Spleen (tissue), 11 donors: ENCODE measurements at regions not wholly inside any gene's neighbourhood (a gene's known extent, or its start where the extent isn't known, plus 50 kb on each side); places are given as distances from the start of the nearest gene placed in this dataset.
A peak's percentile ranks its signal among the peaks of the same experiment; 100 is the strongest.

ENCODE experiments used
- DNase-seq: peaks from one replicate; pipeline ENCODE4 v3.0.0-alpha.2; 2020
- H3K27ac ChIP-seq, 8 donors: fragments of 200-600 bp; sonication (generic) in 7 of 8; 1 replicate in 4 of 8; 2 replicates in 4 of 8; pipeline versions ENCODE4 v1.5.0 to v1.8.0; 2016 to 2021; ENCODE audit warnings: inconsistent platforms in 4 of 8, mild to moderate bottlenecking in 4 of 8, moderate library complexity in 1 of 8
- H3K27me3 ChIP-seq, 7 donors: fragments of 200-600 bp; sonication (generic) in 6 of 7; replicated peaks in 1 of 7; 1 replicate in 4 of 7; 2 replicates in 3 of 7; pipeline versions ENCODE4 v1.5.0 to v1.8.0; 2016 to 2021; ENCODE audit warnings: inconsistent platforms in 3 of 7, mild to moderate bottlenecking in 1 of 7
- H3K36me3 ChIP-seq, 6 donors: fragments of 200-600 bp; sonication (generic) in 5 of 6; 1 replicate in 4 of 6; 2 replicates in 2 of 6; pipeline versions ENCODE4 v1.5.0 to v1.8.0; 2016 to 2021; ENCODE audit warnings: inconsistent platforms in 2 of 6
- H3K4me1 ChIP-seq, 6 donors: fragments of 200-600 bp; sonication (generic) in 5 of 6; 1 replicate in 3 of 6; 2 replicates in 3 of 6; pipeline versions ENCODE4 v1.5.0 to v1.8.0; 2016 to 2021; ENCODE audit warnings: inconsistent platforms in 3 of 6
- H3K4me3 ChIP-seq, 8 donors: fragments of 200-600 bp; sonication (generic) in 7 of 8; 1 replicate in 4 of 8; 2 replicates in 4 of 8; pipeline versions ENCODE4 v1.5.0 to v1.8.0; 2016 to 2021; ENCODE audit warnings: inconsistent platforms in 4 of 8, mild to moderate bottlenecking in 4 of 8, moderate library complexity in 2 of 8
- H3K9me3 ChIP-seq, 8 donors: fragments of 200-600 bp; sonication (generic) in 7 of 8; 1 replicate in 4 of 8; 2 replicates in 4 of 8; pipeline versions ENCODE4 v1.5.0 to v1.8.0; 2016 to 2021; ENCODE audit warnings: inconsistent platforms in 4 of 8
- CTCF ChIP-seq, 11 experiments: fragments of 200-600 bp in 7 of 11; fragments of 450-650 bp in 4 of 11; sonication (generic) in 4 of 11; IDR thresholded peaks in 8 of 11; conservative IDR thresholded peaks in 3 of 11; 1 replicate in 7 of 11; 2 replicates in 4 of 11; pipeline versions ENCODE4 v1.4.0 to v1.8.0; 2016 to 2021; ENCODE audit warnings: antibody characterized with exemption in 11 of 11, inconsistent platforms in 4 of 11, mild to moderate bottlenecking in 1 of 11
- POLR2A ChIP-seq, 3 donors: fragments of 450-650 bp; IDR thresholded peaks; one replicate each; pipeline ENCODE4 v1.5.1; 2017; ENCODE audit warnings: antibody characterized with exemption in 3 of 3, mild to moderate bottlenecking in 1 of 3
- POLR2AphosphoS5 ChIP-seq, 3 donors: sonication (generic); formaldehyde crosslinking; IDR thresholded peaks; one replicate each; pipeline ENCODE4 v1.5.1; 2017; ENCODE audit warnings: antibody characterized with exemption in 3 of 3
- WGBS, 5 donors: extraction: QIAGEN DNeasy Blood & Tissue Kit in 3 of 5; methylation state at CpG; one replicate each; pipeline versions ENCODE4 v1.1.5 to v1.1.7; 2013 to 2018; 5-methylcytosine and 5-hydroxymethylcytosine counted together
- intact Hi-C: fragments of 100-400 bp; cut with DNase I; formaldehyde crosslinking; loops from one replicate; pipeline ENCODE4 v1.15.0; 2023; ENCODE audit warnings: low total_unique reads
- donor health status: healthy with polysubstance abuse.
- donor health status: DM: no; HTN: no; CAD: no; lungs with moderate emphysema.
- donor health status: DM: no; HTN: no; CAD: no.
- donor health status: Bipolar disorder and iron deficiency.
- donor health status: healthy.
- donor health status: DM: no; HTN: no; CAD: no.
- donor health status: DM: yes; HTN: yes; CAD: no.

GRCh38 chr15:70267879-70268278 is 170.2 kb upstream of the TLE3 start:
- Histone ChIP-seq H3K4me1 (peaks cover 32 to 90% (median 84%) of the 10 kb centered on the region in 6 donors), H3K36me3 (no peaks in the 10 kb centered on the region), H3K9me3 (no peaks in the 10 kb centered on the region), H3K27me3 (peaks cover 0 to 48% (median 0%) of the 10 kb centered on the region in 7 donors), H3K27ac (no peak overlapping the region), H3K4me3 (no peak overlapping the region)
- 81 to 88% (median 84%) methylated on average over 6 of the region's 6 CpGs for WGBS, 5 donors
- intact Hi-C loops: no loop called here
- DNase-seq: no peak
- TF ChIP-seq POLR2A (IDR thresholded peaks at IDR 0.05) (no peak), CTCF (IDR thresholded peaks at IDR 0.05 in 8 of 11, conservative IDR thresholded peaks at IDR 0.05 in 3 of 11) (no peak), POLR2AphosphoS5 (IDR thresholded peaks at IDR 0.05) (no peak)

- H3K9me3 ChIP-seq: no peaks in the 10 kb centered on the region
- H3K36me3 ChIP-seq: no peaks in the 10 kb centered on the region
- DNase-seq: peak; percentile 64
- no peak overlapping the region for H3K4me3 ChIP-seq
- WGBS, 5 donors: 86 to 100% (median 95%) methylated on average over 2 of the region's 2 CpGs
- intact Hi-C loops: no loop called here
- TF ChIP-seq POLR2A (IDR thresholded peaks at IDR 0.05): no peak
- TF ChIP-seq CTCF (IDR thresholded peaks at IDR 0.05 in 8 of 11, conservative IDR thresholded peaks at IDR 0.05 in 3 of 11): no peak
- TF ChIP-seq POLR2AphosphoS5 (IDR thresholded peaks at IDR 0.05): no peak
- H3K4me1 ChIP-seq: peaks cover 32 to 96% (median 89%) of the 10 kb centered on the region in 6 donors
- H3K27ac ChIP-seq: peak overlapping the region in 3 of 8 donors; percentile 41 to 62 (median 47)
- H3K27me3 ChIP-seq: peaks cover 0 to 43% (median 0%) of the 10 kb centered on the region in 7 donors
These were observed 169.6 kb upstream of the TLE3 start for GRCh38 chr15:70267306-70267705.

DNA sequence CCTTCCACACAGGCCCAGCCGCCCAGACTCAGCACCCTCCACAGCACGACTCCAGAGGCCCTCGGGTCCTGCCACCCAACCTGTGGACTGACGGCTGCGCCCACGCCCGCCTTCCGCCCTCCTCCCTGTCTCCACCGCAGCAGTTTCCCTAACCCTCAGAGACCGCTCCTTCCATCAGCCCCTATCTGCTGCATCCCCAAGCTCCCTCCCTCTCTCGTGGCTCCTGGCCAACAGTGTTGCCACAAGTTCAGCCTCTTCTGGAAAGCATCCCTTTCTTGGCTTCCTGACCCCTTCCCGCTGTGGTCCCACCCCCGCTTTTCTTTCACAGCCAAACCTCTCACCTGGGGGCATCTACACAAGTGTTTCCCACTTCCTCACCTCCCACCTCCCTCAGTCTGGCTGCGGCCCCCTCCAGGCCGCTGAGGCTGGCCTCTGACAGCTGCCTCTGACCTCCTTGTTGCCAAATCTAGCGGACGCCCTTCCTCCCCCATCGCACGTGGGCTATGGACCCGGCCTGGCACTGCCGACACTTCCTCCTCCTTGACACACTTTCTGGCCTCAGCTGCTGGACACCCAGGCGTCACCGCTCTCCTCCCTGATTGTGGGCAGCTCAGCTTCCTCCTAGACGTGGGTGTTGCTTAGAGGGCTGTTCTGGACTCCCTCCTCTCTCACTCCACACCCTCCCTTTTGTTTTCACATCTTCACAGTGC is 168.8 kb upstream of the TLE3 start:
- Histone ChIP-seq H3K4me3 (no peak overlapping the region), H3K27ac (peak overlapping the region in 3 of 8 donors; percentile 41 to 62 (median 47)), H3K4me1 (peaks cover 32 to 100% (median 92%) of the 10 kb centered on the region in 6 donors), H3K27me3 (peaks cover 0 to 39% (median 0%) of the 10 kb centered on the region in 7 donors), H3K36me3 (no peaks in the 10 kb centered on the region), H3K9me3 (no peaks in the 10 kb centered on the region)
- TF ChIP-seq CTCF (IDR thresholded peaks at IDR 0.05 in 8 of 11, conservative IDR thresholded peaks at IDR 0.05 in 3 of 11) (no peak), POLR2A (IDR thresholded peaks at IDR 0.05) (no peak), POLR2AphosphoS5 (IDR thresholded peaks at IDR 0.05) (peak; percentile 75 to 88 (median 75))
- WGBS, 5 donors: 19 to 23% (median 21%) methylated on average over 23 to 24 of the region's 24 CpGs
- DNase-seq: peak; percentile 91
- intact Hi-C loops: no loop called here

GRCh38 chr15:70265986-70266385 is 168.3 kb upstream of the TLE3 start:
- TF ChIP-seq POLR2AphosphoS5 (IDR thresholded peaks at IDR 0.05) (no peak), CTCF (IDR thresholded peaks at IDR 0.05 in 8 of 11, conservative IDR thresholded peaks at IDR 0.05 in 3 of 11) (no peak), POLR2A (IDR thresholded peaks at IDR 0.05) (no peak)
- peak overlapping the region in 3 of 8 donors; percentile 41 to 62 (median 47) for H3K27ac ChIP-seq
- intact Hi-C loops: no loop called here
- DNase-seq: no peak
- H3K36me3 ChIP-seq: no peaks in the 10 kb centered on the region
- H3K4me1 ChIP-seq: peaks cover 32 to 99% (median 87%) of the 10 kb centered on the region in 6 donors
- 33 to 48% (median 39%) methylated on average over 8 of the region's 8 CpGs for WGBS, 5 donors
- peaks cover 0 to 34% (median 0%) of the 10 kb centered on the region in 7 donors for H3K27me3 ChIP-seq
- H3K9me3 ChIP-seq: no peaks in the 10 kb centered on the region
- no peak overlapping the region for H3K4me3 ChIP-seq
